Keratinocyte (primary cell): ENCODE measurements at regions not wholly inside any gene's neighbourhood (a gene's known extent, or its start where the extent isn't known, plus 50 kb on each side); places are given as distances from the start of the nearest gene placed in this dataset.

Source experiments
- CTCF ChIP-seq, 3 experiments: IDR thresholded peaks in 1 of 3; conservative IDR thresholded peaks in 1 of 3; optimal IDR thresholded peaks in 1 of 3; 2 replicates in 2 of 3; 3 replicates in 1 of 3; pipeline versions ENCODE3 to v1.5.1; 2011; ENCODE audit warnings: low read length in 3 of 3, mild to moderate bottlenecking in 3 of 3, moderate library complexity in 2 of 3, control low read depth in 1 of 3, inconsistent platforms in 1 of 3; ENCODE audit not compliant: insufficient read depth in 2 of 3; ENCODE audit errors: extremely low read depth in 1 of 3
- EZH2 ChIP-seq: IDR thresholded peaks from one replicate; pipeline ENCODE4 v1.6.1; 2012; ENCODE audit warnings: inconsistent platforms, mild to moderate bottlenecking, low read length, moderate library complexity

- TF ChIP-seq CTCF (optimal IDR thresholded peaks at IDR 0.05 in 1 of 3, IDR thresholded peaks at IDR 0.05 in 1 of 3, conservative IDR thresholded peaks at IDR 0.05 in 1 of 3; ENCODE audit: extremely low read depth in 1 of 3, insufficient read depth in 2 of 3, low read length in 3 of 3) (no peak), EZH2 (no peak)
Measured at GRCh38 chr13:27721681-27722080, 70.6 kb upstream of the GSX1 start.
